HG02885 (cell line): ENCODE measurements at regions not wholly inside any gene's neighbourhood (a gene's known extent, or its start where the extent isn't known, plus 50 kb on each side); places are given as distances from the start of the nearest gene placed in this dataset.

Experiments
- ATAC-seq: cut with Tn5 transposase; IDR thresholded peaks from one replicate; pipeline ENCODE4 v1.9.1; 2021; ENCODE audit warnings: mild to moderate bottlenecking; ENCODE audit not compliant: unreplicated experiment, poor library complexity

DNA sequence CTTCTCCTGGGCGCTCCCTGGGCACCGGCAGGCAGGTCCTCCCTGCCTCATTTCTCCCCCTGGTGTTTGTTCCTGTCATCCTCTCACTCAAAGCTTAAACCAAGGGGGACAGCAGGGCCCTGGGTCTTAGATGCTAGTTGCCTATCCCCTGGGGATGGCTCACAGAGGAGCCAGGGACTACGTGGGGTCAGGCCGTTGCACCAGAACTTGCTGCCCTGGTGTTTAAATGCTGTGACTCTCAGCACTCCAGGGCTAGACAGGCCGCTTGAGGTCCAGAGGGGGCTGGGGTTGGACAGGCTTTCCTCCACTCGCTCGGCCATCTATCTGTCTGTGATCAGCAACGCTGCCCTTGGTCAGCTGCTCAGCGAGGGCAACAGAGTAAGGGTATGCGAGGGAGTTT is 340.3 kb downstream of the CXCL12 start:
- no peak for ATAC-seq

DNA sequence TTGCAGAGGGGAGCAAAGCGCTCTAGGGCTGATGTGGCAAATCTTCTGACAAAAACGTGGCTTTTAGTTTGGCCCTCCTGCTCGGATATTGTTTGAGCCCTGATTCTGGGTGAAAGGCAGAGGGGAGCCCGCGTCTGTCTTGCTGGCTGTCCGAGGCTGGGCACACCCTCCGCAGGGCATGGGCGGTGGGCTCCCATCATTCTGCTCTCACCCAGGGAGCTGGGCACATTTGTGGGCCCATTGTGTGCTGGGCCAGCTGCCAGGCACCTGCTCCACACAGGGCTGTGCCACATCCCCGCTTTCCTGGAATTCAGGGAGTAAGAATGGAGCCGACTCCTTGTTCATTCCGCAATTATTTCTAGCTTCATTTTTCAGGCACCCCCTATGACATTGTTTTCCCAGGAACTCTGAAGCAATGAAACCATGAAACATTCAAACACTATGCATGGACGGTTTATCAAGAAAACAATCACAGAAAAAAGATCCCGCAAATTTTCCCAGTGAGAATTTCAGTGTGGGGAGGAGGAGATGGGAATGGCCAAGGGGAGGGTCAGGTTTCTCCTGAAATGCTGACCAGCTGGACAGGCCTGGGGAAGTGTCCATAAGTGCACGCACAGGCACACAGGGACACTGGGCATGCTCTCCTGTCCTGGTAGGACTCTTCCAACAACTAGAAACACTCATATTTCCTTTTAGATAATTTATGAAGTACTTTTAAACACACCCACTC is 341.1 kb downstream of the CXCL12 start:
- ATAC-seq, result no peak

DNA sequence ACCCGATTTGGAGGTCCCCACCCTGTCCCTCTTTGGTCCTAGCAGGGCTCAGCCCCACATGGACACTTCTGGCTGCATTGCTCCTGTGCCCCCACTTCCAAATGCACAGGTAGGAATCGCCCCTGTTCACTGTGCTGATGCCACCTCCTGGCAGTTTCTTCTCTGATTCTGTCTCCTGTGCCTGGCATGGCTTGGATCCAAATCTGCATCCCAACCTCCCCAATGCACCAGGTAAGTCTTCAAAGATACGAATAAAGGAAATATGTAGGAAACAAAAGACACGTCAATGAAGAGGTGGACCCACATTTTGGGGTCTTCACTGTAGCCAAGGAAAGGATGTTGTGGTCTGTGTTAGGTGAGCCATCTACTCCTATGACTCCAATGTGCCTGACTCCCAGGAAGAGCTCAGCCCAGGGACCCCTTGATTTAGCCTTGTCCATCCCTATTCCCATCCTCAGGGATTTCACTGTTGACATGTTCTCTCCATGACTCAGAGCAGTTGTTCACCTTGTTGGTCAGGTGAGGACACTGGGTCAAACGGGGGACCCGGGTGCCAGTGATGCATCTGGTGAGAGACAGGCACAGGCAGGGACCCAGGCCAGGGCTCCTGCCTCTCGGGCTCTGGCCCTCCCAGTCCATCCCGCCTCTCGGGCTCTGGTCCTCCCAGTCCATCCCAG is 341.8 kb downstream of the CXCL12 start:
- no peak for ATAC-seq

DNA sequence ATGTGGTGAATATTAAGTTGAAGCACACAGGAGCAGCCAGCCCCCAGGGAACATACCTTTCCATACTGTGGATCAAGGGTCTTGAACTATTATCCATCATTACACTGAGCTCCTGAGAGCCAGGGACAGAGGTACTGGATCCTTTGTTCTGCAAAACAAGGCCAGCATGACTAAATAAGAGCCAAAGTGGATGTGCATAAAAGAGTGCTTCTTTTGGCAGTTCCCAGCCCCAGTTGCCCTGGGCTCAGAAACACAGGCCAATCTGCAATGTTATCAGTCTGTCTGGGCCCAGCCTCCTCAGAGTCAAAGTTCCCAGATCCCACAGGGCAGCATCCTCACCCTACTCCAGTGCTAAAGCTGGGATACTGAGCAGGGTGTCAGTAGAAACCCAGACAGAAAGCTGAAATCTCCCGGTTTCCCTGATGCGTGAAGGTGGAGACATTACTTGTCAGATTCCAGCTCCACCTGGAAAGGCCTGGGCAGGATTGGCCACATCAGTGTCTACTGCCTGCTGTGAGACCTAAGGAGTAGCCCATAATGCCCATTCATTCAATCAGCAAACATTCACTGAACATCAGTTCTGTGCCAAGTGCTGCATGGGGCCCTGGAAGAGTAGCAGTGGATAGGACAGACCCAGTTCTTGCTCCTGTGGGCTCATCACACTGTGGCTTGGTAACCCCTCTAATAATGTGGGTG is 342.7 kb downstream of the CXCL12 start:
- ATAC-seq, result no peak

DNA sequence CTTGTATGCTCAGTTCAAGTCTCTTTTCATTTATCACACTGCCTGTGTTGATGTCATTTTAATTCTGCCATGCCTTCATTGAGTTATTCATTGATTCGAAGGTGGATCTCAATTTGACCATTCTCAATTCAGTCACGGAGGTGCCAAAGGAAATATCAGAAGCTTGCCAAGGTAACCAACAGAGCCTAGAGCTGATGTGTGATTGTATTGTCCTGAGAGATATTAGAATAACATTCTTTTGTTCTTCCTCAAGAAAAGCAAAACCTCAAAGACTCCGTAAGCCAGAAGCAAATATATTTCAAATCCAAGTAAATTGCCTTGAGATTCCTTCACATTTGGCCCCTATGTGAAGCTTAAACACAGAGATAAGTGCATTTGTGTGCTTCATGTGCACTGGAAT is 345.3 kb downstream of the CXCL12 start:
- ATAC-seq, result no peak

DNA sequence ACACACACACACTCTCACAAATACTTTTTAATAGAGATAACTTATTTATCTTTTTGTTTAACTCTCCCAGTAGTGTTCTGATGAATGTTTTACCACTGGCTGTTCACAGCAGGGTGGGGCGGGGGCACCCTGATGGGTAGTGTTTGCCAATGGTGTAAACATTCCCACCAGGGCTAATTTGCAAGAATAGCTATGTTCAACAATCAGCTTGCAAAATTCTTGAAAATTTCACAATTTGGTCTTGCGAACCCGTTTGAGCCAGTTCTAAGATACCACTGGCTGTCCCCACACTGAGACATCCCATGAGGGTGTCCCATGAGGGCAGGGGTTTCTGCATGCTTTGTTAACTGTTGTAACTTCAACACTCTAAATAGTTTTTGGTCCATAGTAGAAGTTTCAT is 348.5 kb downstream of the CXCL12 start:
- no peak for ATAC-seq

DNA sequence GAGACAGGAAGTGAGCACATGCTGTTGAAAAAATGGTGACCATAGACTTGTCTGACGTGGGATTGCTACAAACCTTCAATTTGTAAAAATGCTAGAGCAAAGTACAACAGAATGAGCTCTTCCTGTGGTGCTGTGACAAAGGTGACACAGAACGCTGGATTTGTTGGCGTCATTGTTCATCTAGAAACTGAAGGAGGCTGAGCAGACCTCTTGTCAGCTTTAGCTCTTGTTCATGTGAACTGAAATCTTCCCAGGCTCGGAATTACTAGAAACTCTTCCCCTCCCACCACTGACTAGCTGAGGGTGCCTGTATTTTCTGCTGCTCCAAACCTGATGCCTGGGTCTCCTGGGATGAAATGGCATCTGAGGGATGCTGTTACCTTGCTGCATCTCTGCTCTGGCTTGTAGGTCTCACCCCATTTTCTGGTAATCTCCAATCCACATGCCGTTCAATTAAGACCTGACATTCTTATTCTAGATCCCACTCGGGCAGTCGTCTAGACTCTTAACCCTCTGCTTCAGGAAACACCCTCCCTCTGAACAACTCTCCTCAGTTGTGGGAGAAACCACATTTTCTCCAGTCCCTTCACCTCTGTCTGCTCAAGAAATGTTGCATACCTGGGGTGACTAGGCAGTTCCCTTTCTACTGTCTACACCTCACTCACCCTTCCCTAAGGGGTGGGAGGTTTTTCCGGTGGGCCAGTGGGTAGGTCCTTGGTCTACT is 349.3 kb downstream of the CXCL12 start:
- no peak for ATAC-seq

DNA sequence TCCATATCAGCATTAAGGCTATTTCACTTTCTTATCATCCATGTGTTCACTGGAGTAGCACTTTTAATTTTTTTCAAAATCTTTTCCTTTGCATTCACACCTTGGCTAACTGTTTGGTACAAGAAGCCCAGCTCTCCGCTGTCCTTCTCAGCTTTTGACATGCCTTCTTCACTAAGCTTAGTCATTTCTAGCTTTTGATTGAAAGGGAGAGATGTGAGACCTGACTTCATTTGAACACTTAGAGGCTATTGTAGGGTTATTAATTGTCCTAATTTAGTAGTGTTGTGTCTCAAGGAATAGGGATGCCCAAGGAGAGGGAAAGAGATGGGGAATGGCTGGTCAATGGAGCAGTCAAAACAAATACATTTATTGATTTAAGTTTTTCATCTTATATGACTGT is 350.0 kb downstream of the CXCL12 start:
- no peak for ATAC-seq

DNA sequence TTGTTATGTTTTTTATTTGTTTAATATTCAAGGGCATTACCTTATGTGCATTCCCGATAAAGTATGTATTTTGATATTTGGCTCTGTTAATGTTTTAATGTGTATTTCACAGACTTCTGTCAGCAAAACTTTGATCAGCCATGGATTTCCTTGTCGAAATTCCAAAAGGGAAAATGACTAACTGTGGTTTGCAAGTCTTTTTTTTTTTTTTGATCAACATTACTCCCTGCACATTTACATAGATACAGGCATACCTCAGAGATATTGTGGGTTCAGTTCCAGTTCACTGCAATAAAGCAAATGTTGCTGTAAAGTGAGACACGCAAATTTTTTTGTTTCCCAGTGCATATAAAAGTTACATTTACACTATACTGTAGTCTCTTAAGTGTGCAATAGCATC is 351.9 kb downstream of the CXCL12 start:
- no peak for ATAC-seq

DNA sequence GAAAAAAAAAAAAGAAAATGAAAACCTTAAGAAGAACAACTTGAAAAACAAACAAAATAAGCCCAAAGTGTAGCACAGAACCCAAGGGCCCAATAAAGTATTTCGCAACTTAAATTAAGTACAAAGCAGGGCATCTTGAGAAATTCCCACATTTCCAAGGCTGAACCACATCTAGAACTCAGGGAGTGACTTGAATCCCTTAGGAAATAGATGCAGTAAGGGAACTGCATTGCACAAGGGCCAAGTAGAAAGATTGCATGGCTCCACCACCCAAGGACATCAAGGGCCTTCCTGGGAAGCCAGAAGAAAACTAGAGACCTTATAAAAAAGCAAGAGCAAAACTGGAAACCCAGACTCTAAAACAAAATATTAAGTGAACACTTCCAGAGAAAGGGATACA is 352.7 kb downstream of the CXCL12 start:
- no peak for ATAC-seq

DNA sequence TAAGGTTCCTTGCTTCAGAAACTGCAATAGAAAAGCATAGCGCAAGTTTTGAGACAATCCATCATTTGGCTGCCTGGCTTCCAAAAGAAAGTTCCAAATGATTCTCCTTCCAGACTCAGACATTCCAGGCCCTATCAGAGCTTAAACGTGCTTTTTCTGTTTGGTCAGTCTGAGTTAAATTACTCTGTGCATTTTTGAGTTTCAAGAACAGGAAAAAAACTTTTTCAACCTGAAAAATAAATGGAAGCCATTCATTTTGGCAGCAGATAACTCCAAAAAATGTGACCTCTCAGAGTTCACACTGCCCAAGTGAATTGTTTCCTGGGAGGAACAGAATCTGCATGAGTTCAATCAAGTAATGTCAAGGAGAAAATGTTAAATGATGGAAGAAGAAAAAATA is 354.2 kb downstream of the CXCL12 start:
- ATAC-seq, result no peak

DNA sequence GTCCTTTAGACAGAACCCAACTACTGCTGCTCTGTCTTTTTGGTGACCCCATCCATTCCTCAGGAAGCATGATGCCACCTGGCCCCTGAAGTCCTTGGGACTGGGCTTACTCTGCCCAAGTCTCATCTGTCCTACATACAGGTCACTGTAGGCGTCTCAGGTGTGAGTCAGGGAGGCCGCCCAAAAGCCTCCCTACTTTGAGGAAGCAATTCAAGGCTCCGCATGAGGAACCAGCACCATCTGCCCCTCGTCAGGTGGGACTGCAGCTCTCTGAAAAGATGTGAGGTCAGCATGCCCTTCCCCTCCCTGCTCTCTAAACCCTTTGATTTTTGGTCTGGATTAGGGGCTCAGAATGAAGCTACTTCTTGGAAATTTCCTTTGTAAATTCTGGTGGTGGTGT is 354.8 kb downstream of the CXCL12 start:
- peak; percentile 94 for ATAC-seq

DNA sequence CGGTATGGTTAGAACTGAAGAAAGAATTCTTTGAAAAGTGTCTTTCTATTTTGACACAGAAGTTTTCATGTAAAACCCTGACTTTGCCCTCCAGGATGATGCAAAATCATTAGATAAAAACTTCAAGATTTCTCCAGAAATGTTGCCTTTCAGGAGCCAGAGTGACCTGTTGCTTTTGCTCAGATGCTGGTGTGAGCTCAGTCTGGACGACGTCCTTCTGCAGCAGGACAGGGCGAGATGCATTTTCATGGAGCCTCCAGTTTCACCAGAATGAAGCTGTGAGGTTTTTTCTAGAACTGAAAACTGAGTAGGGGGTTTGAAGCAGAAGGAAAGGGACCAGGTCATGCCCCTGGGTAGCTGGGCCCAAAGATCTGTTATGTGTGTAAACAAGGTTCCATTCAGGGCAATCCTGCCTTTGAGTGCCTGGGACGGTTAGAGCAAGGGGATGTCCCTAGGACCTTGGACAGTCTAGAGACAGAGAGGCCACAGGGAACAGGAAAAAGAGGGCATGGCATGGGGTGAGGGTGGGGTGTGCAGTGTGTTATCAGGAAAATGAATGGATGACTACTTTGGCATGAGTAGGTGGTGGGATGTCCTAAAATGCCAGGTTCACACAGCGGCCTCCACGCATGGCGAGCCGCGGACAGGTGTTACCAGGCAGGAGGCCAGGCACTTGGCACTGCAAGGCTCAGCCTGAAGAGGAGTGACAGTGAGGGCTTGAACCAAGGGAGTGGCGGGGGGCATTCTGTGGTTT is 356.3 kb downstream of the CXCL12 start:
- ATAC-seq, result no peak

DNA sequence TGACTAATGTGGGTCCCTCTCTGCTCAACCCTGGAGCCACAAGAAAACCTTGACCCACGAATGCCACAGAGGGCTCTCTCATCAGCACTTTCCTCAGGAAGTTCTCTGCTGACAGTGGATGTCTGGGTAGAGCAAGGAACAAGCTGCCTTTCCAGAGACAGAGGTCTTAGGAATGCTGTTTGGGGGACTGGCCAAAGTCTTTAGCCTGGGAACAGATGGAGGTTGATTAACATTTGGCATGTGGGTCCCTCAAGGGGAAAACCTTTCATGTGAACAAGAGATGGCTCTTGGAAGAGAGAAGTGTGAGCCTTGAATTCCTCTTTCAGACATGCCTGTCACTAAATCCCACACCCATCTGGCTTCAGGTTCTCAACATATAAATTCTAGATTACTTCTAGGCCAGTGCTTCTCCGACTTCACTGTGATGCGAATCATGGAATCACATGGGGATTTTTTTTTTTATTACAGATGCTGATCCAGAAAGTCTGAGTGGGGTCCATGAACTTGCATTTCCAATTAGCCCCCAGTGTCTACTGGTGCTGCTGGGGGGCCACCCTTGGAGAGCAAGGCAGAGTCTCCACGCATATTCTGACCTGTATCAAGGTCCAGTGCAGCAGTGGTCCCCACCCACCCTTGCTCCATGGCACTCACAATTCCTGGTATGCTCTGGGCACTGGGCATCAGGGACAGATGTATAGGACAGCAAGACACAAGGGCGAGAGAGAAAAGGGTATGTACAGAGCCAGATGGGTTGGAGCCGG is 360.4 kb downstream of the CXCL12 start:
- ATAC-seq, result no peak

DNA sequence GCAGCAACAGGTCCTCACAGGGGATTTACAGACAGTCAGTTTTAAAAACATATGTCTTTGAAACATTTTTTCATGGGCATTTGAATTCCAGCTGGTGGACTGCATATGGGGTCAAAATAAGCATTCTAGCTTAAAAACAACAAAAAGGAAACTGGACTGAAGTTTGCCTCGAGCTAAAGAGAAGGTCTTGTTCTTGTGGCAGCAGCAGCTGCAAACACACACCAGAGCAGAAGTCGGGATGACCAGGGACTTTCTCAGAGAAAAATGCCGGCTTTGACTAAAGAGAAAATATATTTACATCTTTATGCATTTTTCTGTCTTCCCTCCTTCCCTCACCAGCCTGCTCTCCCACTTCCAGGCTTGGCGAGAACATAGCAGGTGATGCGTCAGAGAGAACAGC is 361.4 kb downstream of the CXCL12 start:
- ATAC-seq, result no peak

DNA sequence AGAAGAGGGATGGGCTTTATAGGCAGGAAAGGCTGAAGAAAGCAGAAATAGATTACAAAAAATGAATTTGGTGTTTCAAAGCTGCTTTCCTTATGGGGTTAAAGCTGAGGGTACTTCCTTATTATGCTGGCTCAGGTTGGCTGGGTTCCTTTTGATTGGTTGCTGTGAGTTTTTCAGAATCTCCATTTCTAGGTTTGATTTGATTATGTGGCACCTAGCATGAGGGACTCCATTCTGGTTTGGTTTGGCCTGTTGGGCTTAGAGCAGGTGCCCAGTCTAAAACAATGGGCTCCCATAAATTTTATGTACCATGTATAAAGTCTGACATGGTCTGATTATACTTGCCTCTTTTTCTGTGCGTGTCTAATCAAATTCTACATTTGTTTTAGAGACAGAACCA is 362.7 kb downstream of the CXCL12 start:
- no peak for ATAC-seq

DNA sequence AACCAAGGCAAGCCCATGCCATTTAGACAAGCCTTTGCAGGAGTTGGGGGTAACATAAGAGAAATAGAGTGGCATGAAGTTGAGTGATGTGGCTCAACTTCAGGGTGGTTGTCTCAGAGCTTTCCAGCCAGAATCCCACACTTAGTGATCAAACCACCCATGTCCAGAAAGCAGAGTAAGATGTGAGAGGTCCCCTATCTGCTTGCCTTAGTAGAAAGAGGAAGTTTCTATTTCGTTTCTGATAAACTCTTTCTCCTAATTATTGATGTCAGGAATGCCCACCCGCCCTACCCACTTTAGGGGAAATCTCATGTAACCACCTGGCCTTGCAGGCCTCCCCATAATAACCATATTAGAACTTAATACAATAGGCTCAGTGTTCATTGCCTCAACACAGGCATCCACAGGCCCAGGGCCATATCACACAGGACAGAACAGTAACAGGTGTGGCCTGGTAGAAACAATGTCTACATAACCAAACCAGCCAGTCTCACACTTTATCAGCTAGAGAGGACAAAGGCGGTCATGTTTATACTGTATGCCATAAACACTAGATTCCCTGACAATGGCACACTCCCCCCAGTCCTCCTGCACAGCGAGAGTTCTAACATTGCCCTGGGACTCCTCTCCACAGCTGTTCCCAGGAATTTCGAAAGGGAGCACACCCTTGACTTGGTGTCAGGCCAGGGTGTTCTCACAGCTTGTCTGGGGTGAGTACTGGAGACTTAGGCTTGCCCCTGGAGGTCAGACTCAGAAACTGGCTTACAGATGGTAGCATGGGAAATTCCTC is 364.4 kb downstream of the CXCL12 start:
- peak; percentile 52 for ATAC-seq

DNA sequence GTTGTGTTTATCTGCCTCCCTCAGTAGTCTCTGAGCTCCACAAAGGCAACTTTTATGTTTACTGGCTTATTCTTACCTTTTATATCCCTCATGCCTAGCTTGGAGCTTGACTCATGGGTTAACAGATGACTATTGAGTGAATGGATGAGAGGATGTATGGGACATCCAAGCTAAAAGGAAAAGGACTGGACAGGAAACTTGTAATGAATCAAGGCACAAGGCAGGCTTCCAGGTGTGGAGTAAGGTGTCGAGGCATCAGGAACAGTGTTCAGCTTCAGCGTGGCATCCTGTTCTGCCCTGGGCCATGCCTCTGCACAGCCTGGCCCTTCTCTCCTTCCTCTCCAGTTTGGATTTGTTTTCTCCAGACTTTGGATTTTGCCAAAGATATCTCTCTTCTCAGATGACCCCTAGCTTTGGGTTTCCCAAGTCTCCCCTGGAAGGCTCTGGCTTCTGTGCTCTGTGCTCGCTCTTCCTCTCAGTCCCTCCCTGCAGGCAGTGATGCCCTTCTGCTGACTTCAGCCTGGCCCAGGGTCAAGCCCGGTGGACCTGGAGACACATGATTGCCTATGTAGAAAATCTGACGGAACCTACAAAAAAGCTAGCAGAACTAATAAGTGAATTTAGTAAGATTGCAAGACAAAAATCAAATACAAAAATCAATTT is 367.3 kb downstream of the CXCL12 start:
- ATAC-seq, result no peak
